Glomerular visceral epithelial cell (primary cell): ENCODE measurements at regions not wholly inside any gene's neighbourhood (a gene's known extent, or its start where the extent isn't known, plus 50 kb on each side); places are given as distances from the start of the nearest gene placed in this dataset.
"Not testable (repeated sequence)": the region's sequence is repeated elsewhere in the genome, so short reads cannot be mapped to it uniquely, and the experiment has no call there.

ENCODE experiments used
- DNase-seq: peaks from one replicate; pipeline ENCODE4 v3.0.0-alpha.2; 2016; ENCODE audit errors: extremely low spot score

DNA sequence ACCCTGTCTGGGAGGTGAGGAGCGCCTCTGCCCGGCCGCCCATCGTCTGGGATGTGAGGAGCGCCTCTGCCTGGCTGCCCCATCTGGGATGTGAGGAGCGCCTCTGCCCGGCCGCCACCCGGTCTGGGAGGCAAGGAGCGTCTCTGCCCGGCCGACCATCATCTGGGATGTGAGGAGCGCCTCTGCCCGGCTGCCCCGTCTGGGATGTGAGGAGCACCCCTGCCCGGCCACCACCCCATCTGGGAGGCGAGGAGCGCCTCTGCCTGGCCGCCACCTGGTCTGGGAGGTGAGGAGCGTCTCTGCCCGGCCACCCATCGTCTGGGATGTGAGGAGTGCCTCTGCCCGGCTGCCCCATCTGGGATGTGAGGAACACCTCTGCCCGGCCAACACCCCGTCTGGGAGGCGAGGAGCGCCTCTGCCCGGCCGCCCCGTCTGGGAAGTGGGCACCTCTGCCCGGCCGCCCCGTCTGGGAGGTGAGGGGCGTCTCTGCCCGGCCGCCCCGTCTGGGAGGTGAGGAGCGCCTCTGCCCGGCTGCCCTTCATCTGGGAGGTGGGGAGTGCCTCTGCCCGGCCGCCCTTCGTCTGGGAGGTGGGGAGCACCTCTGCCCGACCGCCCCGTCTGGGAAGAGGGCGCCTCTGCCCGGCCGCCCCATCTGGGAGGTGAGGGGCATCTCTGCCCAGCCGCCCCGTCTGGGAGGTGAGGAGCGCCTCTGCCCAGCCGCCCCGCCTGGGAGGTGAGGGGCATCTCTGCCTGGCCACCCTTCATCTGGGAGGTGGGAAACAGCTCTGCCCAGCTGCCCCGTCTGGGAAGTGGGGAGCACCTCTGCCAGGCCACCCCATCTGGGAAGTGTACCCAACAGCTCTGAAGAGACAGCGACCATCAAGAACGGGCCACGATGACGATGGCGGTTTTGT is 399.7 kb downstream of the CAAP1 start:
- not testable (repeated sequence) for DNase-seq

GRCh38 chr9:26491922-26492607 is 400.5 kb downstream of the CAAP1 start:
- DNase-seq = not testable (repeated sequence)

DNA sequence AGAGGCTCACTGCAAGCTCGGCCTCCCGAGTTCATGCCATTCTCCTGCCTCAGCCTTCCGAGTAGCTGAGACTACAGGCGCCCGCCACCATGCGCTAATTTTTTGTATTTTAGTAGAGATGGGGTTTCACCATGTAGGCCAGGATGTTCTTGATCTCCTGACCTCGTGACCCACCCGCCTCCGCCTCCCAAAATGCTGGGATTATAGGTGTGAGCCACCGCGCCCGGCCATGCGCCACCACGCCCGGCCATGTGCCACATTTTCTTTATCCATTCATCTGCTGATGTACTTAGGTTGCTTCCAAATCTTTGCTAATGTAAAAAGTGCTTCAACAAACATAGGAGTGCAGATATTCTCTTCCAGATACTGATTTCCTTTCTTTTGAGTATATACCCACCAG is 408.6 kb downstream of the CAAP1 start:
- no peak for DNase-seq

GRCh38 chr9:26477963-26478362 is 414.6 kb downstream of the CAAP1 start:
- DNase-seq = no peak

- DNase-seq = no peak
Observed at GRCh38 chr9:26471261-26471660, 421.3 kb downstream of the CAAP1 start.

DNA sequence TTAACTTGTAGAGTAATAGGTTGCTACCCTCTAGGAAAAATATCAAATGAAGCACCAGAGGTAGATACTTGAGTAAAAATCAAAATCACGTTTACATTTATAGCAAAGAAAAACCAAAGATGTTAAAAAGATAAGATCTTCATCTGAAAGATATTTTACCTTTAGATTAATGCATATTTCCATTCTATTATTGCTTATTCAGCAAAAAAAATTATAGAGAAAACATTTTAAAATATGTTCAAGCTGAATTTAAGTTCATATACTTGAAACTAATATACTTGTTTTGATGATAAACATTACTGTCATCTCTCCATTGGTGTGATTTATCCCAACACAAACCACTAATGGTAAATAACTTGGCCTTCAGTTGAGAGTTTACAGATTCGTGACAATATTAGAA is 422.3 kb downstream of the CAAP1 start:
- DNase-seq = no peak

DNA sequence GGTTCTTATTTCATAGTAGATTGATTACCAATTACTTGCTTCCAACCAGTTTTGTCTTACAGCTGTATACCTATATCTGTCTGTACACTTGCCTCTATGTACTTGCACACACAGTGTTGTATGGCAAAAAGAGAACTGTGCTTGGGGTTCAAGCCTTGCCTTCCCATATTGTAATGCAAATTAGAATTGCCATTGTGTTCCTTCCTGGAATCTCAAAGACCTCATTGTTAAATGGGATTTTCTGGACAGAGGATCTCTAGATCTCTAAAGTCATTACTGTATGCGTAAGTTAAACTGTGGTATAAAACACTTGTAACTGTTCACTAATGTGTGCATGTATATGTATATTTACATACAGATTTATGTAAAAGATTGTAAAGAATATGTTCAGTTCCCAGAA is 428.8 kb downstream of the CAAP1 start:
- DNase-seq = no peak

GRCh38 chr9:26462751-26463150 is 429.9 kb downstream of the CAAP1 start:
- DNase-seq = no peak

GRCh38 chr9:26462213-26462612 is 430.4 kb downstream of the CAAP1 start:
- no peak for DNase-seq

- DNase-seq = no peak
Observed at GRCh38 chr9:26460624-26461023, 432.0 kb downstream of the CAAP1 start.

GRCh38 chr9:26459959-26460358 is 432.6 kb downstream of the CAAP1 start:
- DNase-seq = no peak

GRCh38 chr9:26458054-26458453 is 434.5 kb downstream of the CAAP1 start:
- no peak for DNase-seq

- no peak for DNase-seq
Observed at GRCh38 chr9:26457151-26457550, 435.5 kb downstream of the CAAP1 start.

- DNase-seq = no peak
Observed at GRCh38 chr9:26439061-26439624, 453.5 kb downstream of the CAAP1 start.

GRCh38 chr9:26437056-26437711 is 455.4 kb downstream of the CAAP1 start:
- no peak for DNase-seq

DNA sequence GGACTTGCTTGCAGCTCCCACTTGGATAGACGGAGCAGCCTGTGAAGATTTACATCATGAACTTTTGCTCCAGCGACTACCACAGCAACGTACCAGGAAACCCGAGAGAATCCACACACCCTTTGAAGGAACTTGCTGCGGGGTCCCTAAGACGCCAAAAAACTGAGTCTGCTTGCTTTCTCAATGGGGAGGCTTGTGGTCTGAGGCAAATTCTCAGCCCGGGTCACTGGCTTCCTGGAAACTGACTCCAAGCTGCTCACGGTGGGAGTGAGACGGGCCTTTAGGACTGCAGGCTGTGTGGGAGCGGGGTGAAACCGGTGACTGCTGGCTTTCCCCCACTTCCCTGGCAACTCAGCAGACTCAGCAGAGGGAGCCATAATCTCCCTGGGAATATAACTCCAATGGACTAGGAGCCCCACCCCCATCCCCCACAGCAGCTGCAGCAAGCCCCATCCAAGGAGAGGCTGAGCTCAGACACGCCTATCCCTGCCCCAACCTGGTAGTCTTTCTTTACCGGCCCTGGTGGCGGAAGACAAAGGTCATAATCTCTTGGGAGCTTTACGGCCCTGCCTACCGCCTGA is 466.0 kb downstream of the CAAP1 start:
- no peak for DNase-seq

GRCh38 chr9:26418480-26418879 is 474.1 kb downstream of the CAAP1 start:
- DNase-seq = no peak

GRCh38 chr9:26415528-26415927 is 477.1 kb downstream of the CAAP1 start:
- DNase-seq = no peak

GRCh38 chr9:26413611-26414010 is 479.0 kb downstream of the CAAP1 start:
- no peak for DNase-seq

DNA sequence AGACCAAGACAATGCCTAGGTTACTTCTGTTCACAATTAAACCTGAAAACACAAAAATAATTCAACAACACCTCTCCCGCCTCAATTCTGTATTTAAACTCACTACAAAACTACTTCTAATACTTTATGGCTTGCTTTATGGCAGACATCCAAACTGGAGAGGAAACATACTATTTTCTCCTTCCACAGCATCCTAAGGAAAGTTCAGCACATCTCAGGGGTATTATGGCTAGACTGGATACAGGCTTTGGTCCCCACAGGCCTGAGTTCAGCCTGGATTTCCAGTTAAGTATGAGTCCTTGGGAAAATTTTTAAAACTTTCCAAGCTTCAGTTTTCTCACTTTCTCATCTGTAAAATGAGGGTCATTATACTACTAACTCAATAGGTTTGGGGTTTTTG is 480.2 kb downstream of the CAAP1 start:
- no peak for DNase-seq

DNA sequence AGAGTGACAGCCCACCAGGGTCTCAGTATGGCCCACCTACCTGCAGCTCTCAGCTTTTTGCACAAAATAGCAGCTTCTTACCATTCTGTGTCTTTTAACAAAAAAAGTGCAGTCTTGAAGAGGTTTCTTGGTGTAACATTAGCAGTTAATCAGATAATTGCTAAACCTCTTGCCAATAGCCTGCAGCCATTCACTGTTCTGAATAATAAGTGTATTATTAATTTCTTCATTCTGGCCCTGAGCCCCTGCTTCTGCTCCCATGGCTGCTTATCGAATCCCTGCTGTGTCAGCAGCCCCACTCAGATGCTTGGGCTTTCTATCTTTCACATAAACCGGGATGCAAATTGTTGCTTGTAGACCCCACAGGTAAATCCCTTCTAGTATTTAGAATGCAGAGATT is 485.9 kb downstream of the CAAP1 start:
- DNase-seq = no peak

- DNase-seq = no peak
Observed at GRCh38 chr9:26399556-26399955, 493.0 kb downstream of the CAAP1 start.
